Thoracic aorta (tissue), 2 donors: ENCODE measurements at regions not wholly inside any gene's neighbourhood (a gene's known extent, or its start where the extent isn't known, plus 50 kb on each side); places are given as distances from the start of the nearest gene placed in this dataset.

ENCODE experiments used
- ATAC-seq: fragments of 150-250 bp; one replicate; pipeline ENCODE4 v1.8.0; 2017; ENCODE audit warnings: low read depth; ENCODE audit not compliant: insufficient number of reproducible peaks, low FRiP score
- DNase-seq: peaks from one replicate; pipeline ENCODE4 v3.0.0-alpha.2; 2020; ENCODE audit warnings: low spot score
- H3K27ac ChIP-seq, 2 donors: fragments of 200-600 bp; sonication (generic); 1 replicate in 1 of 2; 2 replicates in 1 of 2; pipeline ENCODE4 v1.5.1; 2016; ENCODE audit warnings: mild to moderate bottlenecking in 2 of 2, moderate library complexity in 2 of 2
- H3K27me3 ChIP-seq: fragments of 200-600 bp; sonication (generic); replicated peaks from 2 replicates; pipeline ENCODE4 v1.6.0; 2016; ENCODE audit warnings: mild to moderate bottlenecking; ENCODE audit not compliant: insufficient read depth
- H3K36me3 ChIP-seq: fragments of 200-600 bp; sonication (generic); one replicate; pipeline ENCODE4 v1.5.1; 2016
- H3K4me1 ChIP-seq, 2 donors: fragments of 200-600 bp; sonication (generic); 1 replicate in 1 of 2; 2 replicates in 1 of 2; pipeline versions ENCODE4 v1.5.1 to v1.6.0; 2016; ENCODE audit warnings: low read depth in 2 of 2, mild to moderate bottlenecking in 1 of 2; ENCODE audit not compliant: control insufficient read depth in 1 of 2
- H3K4me3 ChIP-seq: fragments of 200-600 bp; sonication (generic); 2 replicates; pipeline ENCODE4 v1.5.1; 2016; ENCODE audit warnings: mild to moderate bottlenecking
- H3K9me3 ChIP-seq: fragments of 200-600 bp; sonication (generic); 2 replicates; pipeline ENCODE4 v1.5.1; 2016
- TF ChIP-seq, protein P1 (sequence below): fragments of 200-600 bp; sonication (generic); IDR thresholded peaks from one replicate; pipeline ENCODE4 v1.5.1; 2019; ENCODE audit warnings: antibody characterized with exemption

DNA sequence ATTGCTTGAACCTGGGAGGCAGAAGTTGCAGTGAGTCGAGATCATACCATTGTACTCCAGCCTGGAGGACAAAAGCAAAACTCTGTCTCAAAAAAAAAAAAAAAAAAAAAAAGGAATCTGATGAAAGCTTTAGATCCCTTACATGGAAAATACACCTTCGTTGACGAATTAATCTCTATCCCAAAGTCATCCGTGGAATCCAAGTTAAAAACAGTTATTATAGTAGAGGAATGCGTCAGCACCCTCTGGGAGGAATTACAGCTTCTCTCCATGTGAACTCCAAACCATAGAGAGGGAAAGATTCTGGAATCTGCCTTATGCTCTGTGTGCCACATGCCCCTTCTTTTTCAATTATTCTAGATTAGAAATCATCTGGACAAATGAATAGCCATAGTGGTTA is 192.3 kb upstream of the C2CD4B start:
- TF ChIP-seq, protein P1, sequence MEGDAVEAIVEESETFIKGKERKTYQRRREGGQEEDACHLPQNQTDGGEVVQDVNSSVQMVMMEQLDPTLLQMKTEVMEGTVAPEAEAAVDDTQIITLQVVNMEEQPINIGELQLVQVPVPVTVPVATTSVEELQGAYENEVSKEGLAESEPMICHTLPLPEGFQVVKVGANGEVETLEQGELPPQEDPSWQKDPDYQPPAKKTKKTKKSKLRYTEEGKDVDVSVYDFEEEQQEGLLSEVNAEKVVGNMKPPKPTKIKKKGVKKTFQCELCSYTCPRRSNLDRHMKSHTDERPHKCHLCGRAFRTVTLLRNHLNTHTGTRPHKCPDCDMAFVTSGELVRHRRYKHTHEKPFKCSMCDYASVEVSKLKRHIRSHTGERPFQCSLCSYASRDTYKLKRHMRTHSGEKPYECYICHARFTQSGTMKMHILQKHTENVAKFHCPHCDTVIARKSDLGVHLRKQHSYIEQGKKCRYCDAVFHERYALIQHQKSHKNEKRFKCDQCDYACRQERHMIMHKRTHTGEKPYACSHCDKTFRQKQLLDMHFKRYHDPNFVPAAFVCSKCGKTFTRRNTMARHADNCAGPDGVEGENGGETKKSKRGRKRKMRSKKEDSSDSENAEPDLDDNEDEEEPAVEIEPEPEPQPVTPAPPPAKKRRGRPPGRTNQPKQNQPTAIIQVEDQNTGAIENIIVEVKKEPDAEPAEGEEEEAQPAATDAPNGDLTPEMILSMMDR: no peak
- Histone ChIP-seq H3K9me3 (no peaks in the 10 kb centered on the region), H3K4me3 (no peak overlapping the region), H3K4me1 (peaks cover 0 to 6% of the 10 kb centered on the region in 2 donors), H3K27ac (no peak overlapping the region), H3K27me3 (no peaks in the 10 kb centered on the region), H3K36me3 (no peaks in the 10 kb centered on the region)
- no peak for DNase-seq
- no peak for ATAC-seq

DNA sequence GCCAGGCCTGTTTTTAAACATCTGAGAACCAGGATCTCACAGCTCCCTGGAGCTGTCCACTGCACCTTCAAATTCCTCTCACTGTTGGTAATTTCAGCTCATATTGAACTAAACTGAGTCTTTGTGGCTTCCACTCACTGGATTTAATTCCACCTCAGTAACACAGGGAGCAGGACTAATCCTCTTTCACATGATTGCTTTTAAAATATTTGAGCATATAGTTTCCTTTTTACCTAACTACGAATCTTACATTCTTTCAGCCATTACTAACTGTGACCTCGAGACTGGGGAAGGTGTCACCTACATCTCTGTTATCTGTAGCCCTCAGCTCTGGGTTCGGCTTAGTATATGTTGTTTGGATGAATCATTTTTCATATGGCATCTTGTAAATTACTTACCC is 194.3 kb upstream of the C2CD4B start:
- no peaks in the 10 kb centered on the region for H3K36me3 ChIP-seq
- no peak overlapping the region for H3K4me3 ChIP-seq
- TF ChIP-seq, protein P1: no peak
- no peak overlapping the region for H3K27ac ChIP-seq
- no peak for ATAC-seq
- peaks cover 0 to 12% of the 10 kb centered on the region in 2 donors for H3K4me1 ChIP-seq
- no peak for DNase-seq
- no peaks in the 10 kb centered on the region for H3K9me3 ChIP-seq
- H3K27me3 ChIP-seq: no peaks in the 10 kb centered on the region

DNA sequence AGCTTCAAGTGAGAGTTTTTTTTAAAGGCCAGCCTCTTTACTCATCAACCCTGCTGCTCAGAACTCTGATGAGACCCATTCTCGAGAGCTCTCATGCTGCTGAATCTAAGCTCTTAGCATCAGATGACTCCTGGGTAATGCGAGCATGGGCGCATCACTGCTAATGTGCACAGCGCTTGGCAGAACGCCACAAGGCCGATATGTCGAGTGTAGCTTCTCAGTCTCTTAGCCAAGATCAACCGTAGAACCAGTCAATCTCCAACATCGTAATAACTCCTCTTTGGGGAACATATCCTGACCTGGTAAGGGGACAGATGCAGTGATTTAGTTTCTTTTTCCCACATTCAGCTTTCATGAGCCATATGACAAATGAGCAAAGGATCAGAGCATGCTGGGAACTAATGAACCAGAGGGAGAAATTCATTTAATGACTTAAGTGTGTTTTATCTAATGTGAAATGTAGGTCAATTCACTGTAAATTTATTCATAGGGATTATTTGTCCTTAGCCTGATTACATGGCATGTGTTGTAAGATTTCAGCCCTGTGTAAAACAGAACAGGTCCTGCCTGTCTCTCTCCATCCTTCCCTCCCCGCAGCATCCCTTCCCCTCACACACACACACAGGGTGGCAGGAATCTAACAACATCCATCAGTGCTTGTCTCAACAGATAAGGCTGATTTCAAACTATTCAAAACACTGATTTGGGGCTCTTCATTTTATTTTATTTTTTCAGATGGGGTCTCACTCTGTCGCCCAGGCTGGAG is 195.4 kb upstream of the C2CD4B start:
- no peaks in the 10 kb centered on the region for H3K36me3 ChIP-seq
- H3K4me3 ChIP-seq: no peak overlapping the region
- H3K9me3 ChIP-seq: no peaks in the 10 kb centered on the region
- no peak overlapping the region for H3K27ac ChIP-seq
- ATAC-seq (no peak), DNase-seq (no peak)
- TF ChIP-seq, protein P1: no peak
- H3K4me1 ChIP-seq: peaks cover 0 to 12% of the 10 kb centered on the region in 2 donors
- no peaks in the 10 kb centered on the region for H3K27me3 ChIP-seq

DNA sequence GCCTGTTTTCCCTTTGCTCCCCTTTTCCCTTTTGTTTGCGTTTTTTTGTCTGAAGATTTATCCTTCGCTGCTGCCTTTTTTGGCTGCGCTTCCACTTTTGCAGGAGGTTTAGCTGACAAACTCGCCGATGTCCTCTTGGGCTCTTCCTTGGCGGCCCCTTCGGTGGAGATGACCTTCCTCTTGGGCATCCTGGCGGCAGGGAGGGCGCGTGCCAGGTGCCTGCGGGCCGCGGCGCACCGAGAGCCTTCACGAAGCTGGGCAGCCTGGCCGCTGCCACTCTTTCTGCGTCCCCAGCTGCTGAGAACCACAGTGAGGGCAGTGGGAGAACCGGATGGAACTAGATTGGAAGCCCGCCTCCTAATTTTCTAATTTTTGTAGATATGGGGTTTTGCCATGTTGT is 197.1 kb upstream of the C2CD4B start:
- no peak for DNase-seq
- no peak overlapping the region for H3K27ac ChIP-seq
- no peak for ATAC-seq
- peaks cover 0 to 12% of the 10 kb centered on the region in 2 donors for H3K4me1 ChIP-seq
- no peaks in the 10 kb centered on the region for H3K9me3 ChIP-seq
- no peak overlapping the region for H3K4me3 ChIP-seq
- H3K36me3 ChIP-seq: no peaks in the 10 kb centered on the region
- H3K27me3 ChIP-seq: no peaks in the 10 kb centered on the region
- TF ChIP-seq, protein P1: no peak

DNA sequence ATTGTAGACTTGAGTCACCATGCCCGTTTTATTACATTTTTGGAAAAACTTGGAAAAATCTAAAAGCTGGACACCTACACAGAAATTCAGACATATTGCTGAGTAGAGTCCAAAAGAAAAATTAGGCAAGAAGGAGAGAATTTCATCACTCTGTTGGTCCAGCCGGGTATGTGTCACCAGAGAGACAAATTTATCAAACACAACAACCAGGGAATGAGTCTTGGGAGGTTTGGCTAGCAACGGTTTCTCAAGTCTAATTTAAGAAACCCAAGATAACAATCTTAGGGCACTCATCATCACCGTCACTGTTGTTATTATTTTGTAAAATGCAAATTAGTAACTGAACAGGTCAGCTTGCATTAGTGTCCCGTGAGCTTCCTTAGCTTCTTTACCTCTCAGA is 197.5 kb upstream of the C2CD4B start:
- no peak overlapping the region for H3K27ac ChIP-seq
- no peaks in the 10 kb centered on the region for H3K9me3 ChIP-seq
- H3K4me3 ChIP-seq: no peak overlapping the region
- TF ChIP-seq, protein P1: no peak
- H3K36me3 ChIP-seq: no peaks in the 10 kb centered on the region
- DNase-seq (no peak), ATAC-seq (peak; percentile 76)
- no peaks in the 10 kb centered on the region for H3K27me3 ChIP-seq
- peaks cover 0 to 12% of the 10 kb centered on the region in 2 donors for H3K4me1 ChIP-seq
